ENCODE measurements at regions not wholly inside any gene's neighbourhood (a gene's known extent, or its start where the extent isn't known, plus 50 kb on each side); places are given as distances from the start of the nearest gene placed in this dataset.

DNA sequence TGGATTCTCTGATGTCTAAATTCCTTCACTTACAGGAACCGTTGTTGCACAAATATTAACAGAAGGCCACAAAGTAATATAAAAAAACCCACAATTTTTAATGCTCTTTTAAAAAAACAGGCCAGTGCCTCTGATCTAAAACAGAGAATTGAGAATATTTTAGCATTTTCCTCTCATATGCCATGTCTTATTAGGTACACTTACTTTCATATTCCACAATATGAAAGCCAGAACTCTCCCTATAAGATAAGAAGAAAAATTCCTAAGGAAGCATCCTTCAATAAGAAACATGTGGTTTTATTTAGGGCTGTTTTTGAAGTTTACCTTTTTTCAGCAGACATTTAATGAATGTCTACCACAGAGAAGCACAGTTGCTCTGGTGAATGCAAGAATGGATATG lies 214.5 kb downstream of the FAT3 start:
- Mint-ChIP-seq H3K27me3 (ENCODE audit: insufficient read depth, unreplicated experiment) (peaks cover 2% of the 10 kb centered on the region), H3K36me3 (ENCODE audit: insufficient read depth, unreplicated experiment) (no peaks in the 10 kb centered on the region), H3K9me3 (ENCODE audit: unreplicated experiment) (peaks cover 9% of the 10 kb centered on the region), H3K4me1 (ENCODE audit: low read depth, unreplicated experiment) (peaks cover 18% of the 10 kb centered on the region), H3K4me3 (ENCODE audit: unreplicated experiment) (no peak overlapping the region), H3K27ac (ENCODE audit: unreplicated experiment) (no peak overlapping the region)
- BruUV-seq (replicated peaks) = no TSS peak
- CTCF ChIA-PET = no interaction called here
- intact Hi-C loops (cut with micrococcal nuclease; ENCODE audit: unreplicated experiment) = no loop called here
- DNase-seq = no peak
- no peaks in the 10 kb centered on the region for H3K27me3 ChIP-seq (replicated peaks; ENCODE audit: control insufficient read depth, insufficient read depth, low read length)
- peaks cover 13% of the 10 kb centered on the region for H3K4me1 ChIP-seq
- POLR2A ChIA-PET = no interaction called here
- H3K36me3 ChIP-seq (ENCODE audit: control insufficient read depth, insufficient read depth, low read length) = no peaks in the 10 kb centered on the region
- H3K9me3 ChIP-seq = no peaks in the 10 kb centered on the region
- TF ChIP-seq CTCF (IDR thresholded peaks at IDR 0.05; ENCODE audit: insufficient read depth in 1 of 2, low read depth in 1 of 2, low read length in 1 of 2, severe bottlenecking in 1 of 2, unreplicated experiment in 1 of 2) = no peak
- H3K4me3 ChIP-seq (ENCODE audit: low read depth, low read length) = no peak overlapping the region

GRCh38 chr11:92440701-92441442 lies 216.3 kb downstream of the FAT3 start:
- no peaks in the 10 kb centered on the region for H3K36me3 Mint-ChIP-seq (ENCODE audit: insufficient read depth, unreplicated experiment)
- POLR2A ChIA-PET = no interaction called here
- Histone ChIP-seq H3K9me3 (no peaks in the 10 kb centered on the region), H3K4me1 (peaks cover 13% of the 10 kb centered on the region), H3K27me3 (replicated peaks; ENCODE audit: control insufficient read depth, insufficient read depth, low read length) (no peaks in the 10 kb centered on the region), H3K4me3 (ENCODE audit: low read depth, low read length) (no peak overlapping the region), H3K36me3 (ENCODE audit: control insufficient read depth, insufficient read depth, low read length) (no peaks in the 10 kb centered on the region)
- BruUV-seq (replicated peaks) = no TSS peak
- no peak for TF ChIP-seq CTCF (IDR thresholded peaks at IDR 0.05; ENCODE audit: insufficient read depth in 1 of 2, low read depth in 1 of 2, low read length in 1 of 2, severe bottlenecking in 1 of 2, unreplicated experiment in 1 of 2)
- DNase-seq = no peak
- H3K4me3 Mint-ChIP-seq (ENCODE audit: unreplicated experiment) = no peak overlapping the region
- intact Hi-C loops (cut with micrococcal nuclease; ENCODE audit: unreplicated experiment) = no loop called here
- peak overlapping the region; percentile 3 for H3K27ac Mint-ChIP-seq (ENCODE audit: unreplicated experiment)
- H3K9me3 Mint-ChIP-seq (ENCODE audit: unreplicated experiment) = peaks cover 9% of the 10 kb centered on the region
- H3K27me3 Mint-ChIP-seq (ENCODE audit: insufficient read depth, unreplicated experiment) = peaks cover 2% of the 10 kb centered on the region
- peaks cover 18% of the 10 kb centered on the region for H3K4me1 Mint-ChIP-seq (ENCODE audit: low read depth, unreplicated experiment)
- CTCF ChIA-PET = no interaction called here

- Mint-ChIP-seq H3K36me3 (ENCODE audit: insufficient read depth, unreplicated experiment) (no peaks in the 10 kb centered on the region), H3K27ac (ENCODE audit: unreplicated experiment) (no peak overlapping the region), H3K4me1 (ENCODE audit: low read depth, unreplicated experiment) (peaks cover 18% of the 10 kb centered on the region), H3K4me3 (ENCODE audit: unreplicated experiment) (no peak overlapping the region), H3K27me3 (ENCODE audit: insufficient read depth, unreplicated experiment) (peaks cover 2% of the 10 kb centered on the region), H3K9me3 (ENCODE audit: unreplicated experiment) (peaks cover 9% of the 10 kb centered on the region)
- Histone ChIP-seq H3K4me1 (peaks cover 13% of the 10 kb centered on the region), H3K36me3 (ENCODE audit: control insufficient read depth, insufficient read depth, low read length) (no peaks in the 10 kb centered on the region), H3K9me3 (no peaks in the 10 kb centered on the region), H3K27me3 (replicated peaks; ENCODE audit: control insufficient read depth, insufficient read depth, low read length) (no peaks in the 10 kb centered on the region), H3K4me3 (ENCODE audit: low read depth, low read length) (no peak overlapping the region)
- CTCF ChIA-PET = no interaction called here
- intact Hi-C loops (cut with micrococcal nuclease; ENCODE audit: unreplicated experiment) = no loop called here
- POLR2A ChIA-PET = no interaction called here
- TF ChIP-seq CTCF (IDR thresholded peaks at IDR 0.05; ENCODE audit: insufficient read depth in 1 of 2, low read depth in 1 of 2, low read length in 1 of 2, severe bottlenecking in 1 of 2, unreplicated experiment in 1 of 2) = no peak
- no peak for DNase-seq
- BruUV-seq (replicated peaks) = no TSS peak
Observed at GRCh38 chr11:92441443-92441726, 216.8 kb downstream of the FAT3 start.

Measured in Caco-2 (cell line).